Endothelial cell of umbilical vein (primary cell): ENCODE measurements at regions not wholly inside any gene's neighbourhood (a gene's known extent, or its start where the extent isn't known, plus 50 kb on each side); places are given as distances from the start of the nearest gene placed in this dataset.

Experiments
- BruUV-seq: library from RNA; stranded (reverse); fragments of 400-500 nt; replicated peaks from 2 replicates; lab custom pipeline; 2021; lab: Mats Ljungman, UMichigan
- CTCF ChIA-PET: fragments of 300-600, 350-600 bp; sonication (Branson Sonifier 250); formaldehyde crosslinking; loops from one replicate; lab custom pipeline; 2021; ENCODE audit warnings: antibody characterized with exemption, inconsistent platforms; lab: Charles Lee
- POLR2A ChIA-PET: fragments of 300-600, 350-600 bp; sonication (Branson Sonifier 250); formaldehyde crosslinking; loops from one replicate; lab custom pipeline; 2021; ENCODE audit warnings: antibody characterized with exemption, inconsistent platforms; lab: Charles Lee
- DNase-seq: peaks from one replicate; pipeline ENCODE4 v3.0.0-alpha.2; 2011; ENCODE audit warnings: low read depth, low spot score
- FAIRE-seq: peaks from 2 replicates; lab custom pipeline; 2011; peaks lifted over from hg19 to GRCh38; lab: Jason Lieb, UNC
- H2AFZ ChIP-seq: 2 replicates; pipeline ENCODE4 v1.6.0; 2012; ENCODE audit warnings: low read depth, low read length, control low read depth, inconsistent platforms
- H3K27ac ChIP-seq: 2 replicates; pipeline ENCODE4 v1.5.1; 2011; ENCODE audit warnings: low read depth, mild to moderate bottlenecking, control low read depth, low read length, moderate library complexity; ENCODE audit not compliant: insufficient read depth
- H3K27me3 ChIP-seq, 2 experiments: 2 replicates each; pipeline versions ENCODE4 v1.6.0 to v1.6.1; 2011; ENCODE audit warnings: low read length in 2 of 2, mixed read lengths in 1 of 2; ENCODE audit not compliant: control insufficient read depth in 2 of 2, insufficient read depth in 2 of 2
- H3K36me3 ChIP-seq, 2 experiments: 2 replicates in 1 of 2; 3 replicates in 1 of 2; pipeline ENCODE4 v1.5.1; 2011; ENCODE audit warnings: low read length in 2 of 2, mild to moderate bottlenecking in 1 of 2, moderate library complexity in 1 of 2; ENCODE audit not compliant: control insufficient read depth in 2 of 2, insufficient read depth in 2 of 2; ENCODE audit errors: extremely low read depth in 1 of 2
- H3K4me1 ChIP-seq: 3 replicates; pipeline ENCODE4 v1.5.1; 2011; ENCODE audit warnings: mild to moderate bottlenecking, low read length; ENCODE audit not compliant: control insufficient read depth, insufficient read depth; ENCODE audit errors: extremely low read depth
- H3K4me2 ChIP-seq: 2 replicates; pipeline ENCODE4 v1.6.1; 2011; ENCODE audit warnings: low read length, control low read depth, mixed read lengths; ENCODE audit not compliant: insufficient read depth
- H3K4me3 ChIP-seq, 3 experiments: fragments of 200-600 bp in 1 of 3; sonication (generic), shearing (Covaris generic) in 1 of 3; replicated peaks in 1 of 3; 2 replicates each; pipeline ENCODE4 v1.5.1; 2011 to 2016; ENCODE audit warnings: control low read depth in 3 of 3, low read length in 3 of 3, mild to moderate bottlenecking in 2 of 3, inconsistent platforms in 1 of 3, low read depth in 1 of 3, moderate library complexity in 1 of 3; ENCODE audit not compliant: insufficient read depth in 1 of 3
- H3K79me2 ChIP-seq: 2 replicates; pipeline ENCODE4 v1.6.0; 2012; ENCODE audit warnings: low read length, inconsistent platforms; ENCODE audit not compliant: control insufficient read depth, insufficient read depth
- H3K9ac ChIP-seq: replicated peaks from 2 replicates; pipeline ENCODE3; 2011; ENCODE audit warnings: low read length, control low read depth; ENCODE audit not compliant: insufficient read depth; ENCODE audit errors: extremely low read depth
- H3K9me1 ChIP-seq: replicated peaks from 3 replicates; pipeline ENCODE4 v1.6.0; 2011; ENCODE audit warnings: mild to moderate bottlenecking, low read length; ENCODE audit not compliant: control insufficient read depth, insufficient read depth; ENCODE audit errors: extremely low read depth
- H3K9me3 ChIP-seq: replicated peaks from 2 replicates; pipeline ENCODE4 v1.5.1; 2012; ENCODE audit warnings: low read length, inconsistent platforms; ENCODE audit not compliant: control insufficient read depth, insufficient read depth
- H4K20me1 ChIP-seq: replicated peaks from 2 replicates; pipeline ENCODE3; 2011; ENCODE audit warnings: mild to moderate bottlenecking, low read length; ENCODE audit not compliant: control insufficient read depth, insufficient read depth; ENCODE audit errors: extremely low read depth
- EZH2 ChIP-seq: IDR thresholded peaks from 2 replicates; pipeline ENCODE4 v1.6.1; 2012; ENCODE audit warnings: borderline replicate concordance, low read depth, mild to moderate bottlenecking, moderate library complexity, low read length, inconsistent platforms; ENCODE audit not compliant: severe bottlenecking
- FOS ChIP-seq: IDR thresholded peaks from 2 replicates; pipeline ENCODE4 v1.6.1; 2011; ENCODE audit warnings: mild to moderate bottlenecking, low read length, moderate library complexity, borderline replicate concordance; ENCODE audit not compliant: insufficient read depth
- GATA2 ChIP-seq: IDR thresholded peaks from 2 replicates; pipeline ENCODE4 v1.7.0; 2011; ENCODE audit warnings: low read depth, mild to moderate bottlenecking, moderate library complexity, mixed read lengths, low read length; ENCODE audit not compliant: insufficient read length, insufficient read depth
- JUN ChIP-seq: IDR thresholded peaks from 2 replicates; pipeline ENCODE4 v1.6.1; 2011; ENCODE audit warnings: borderline replicate concordance, low read depth; ENCODE audit not compliant: insufficient read length, insufficient read depth
- MYC ChIP-seq: IDR thresholded peaks from one replicate; pipeline ENCODE4 v1.6.1; 2011; ENCODE audit warnings: mild to moderate bottlenecking, low read depth, low read length
- POLR2A ChIP-seq: IDR thresholded peaks from 2 replicates; pipeline ENCODE4 v1.6.1; 2012; ENCODE audit warnings: low read depth, mild to moderate bottlenecking, control low read depth, low read length
- POLR2AphosphoS5 ChIP-seq: IDR thresholded peaks from 2 replicates; pipeline ENCODE4 v1.6.1; 2012; ENCODE audit warnings: low read depth, mild to moderate bottlenecking, control low read depth, low read length, moderate library complexity; ENCODE audit not compliant: insufficient read depth
- dilution Hi-C: fragments of 300-500 bp; cut with MboI; formaldehyde crosslinking; loops from one replicate; pipeline ENCODE4 v1.15.0; 2019; ENCODE audit warnings: low sequenced_read_pairs; ENCODE audit not compliant: extremely low pct_ligation_motif_present
- intact Hi-C: fragments of 100-400 bp; cut with micrococcal nuclease; formaldehyde crosslinking; loops from one replicate; pipeline ENCODE4 v1.10.0; 2022
- TF ChIP-seq, protein P1 (sequence below): IDR thresholded peaks from 2 replicates; pipeline ENCODE4 v1.6.1; 2011; ENCODE audit not compliant: insufficient read depth, insufficient read length
- TF ChIP-seq, protein P2 (sequence below), 2 donors: IDR thresholded peaks; 1 replicate in 1 of 2; 2 replicates in 1 of 2; pipeline ENCODE4 v1.5.1; 2011; ENCODE audit warnings: low read length in 2 of 2, mild to moderate bottlenecking in 2 of 2, moderate library complexity in 2 of 2, control low read depth in 1 of 2, inconsistent platforms in 1 of 2, low read depth in 1 of 2; ENCODE audit not compliant: insufficient read depth in 1 of 2; ENCODE audit errors: extremely low read depth in 1 of 2

DNA sequence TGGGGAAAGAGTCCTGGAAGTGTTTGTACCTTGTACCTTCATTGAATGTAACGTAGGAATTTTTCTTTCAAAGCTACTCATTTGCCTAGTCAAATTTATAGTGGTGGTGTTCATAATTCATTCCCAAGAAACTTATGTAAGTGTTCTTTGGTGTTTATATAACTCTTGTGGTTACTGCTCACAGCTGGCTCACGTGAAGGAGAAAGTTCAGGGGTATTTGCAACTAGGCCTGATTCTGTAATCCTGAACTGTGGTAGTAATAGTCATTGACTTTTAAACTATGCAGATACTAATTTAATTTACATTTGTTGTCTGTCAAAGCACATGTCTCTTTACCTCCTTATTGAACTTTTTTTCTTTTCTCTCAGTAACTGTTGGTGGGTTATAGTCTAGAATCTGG, 50.5 kb upstream of the TEX264 start:
- Histone ChIP-seq H3K4me1 (no peaks in the 10 kb centered on the region), H3K27ac (no peak overlapping the region), H3K9me1 (no peaks in the 10 kb centered on the region), H4K20me1 (no peaks in the 10 kb centered on the region), H3K4me2 (no peak overlapping the region), H2AFZ (no peak overlapping the region), H3K36me3 (no peaks in the 10 kb centered on the region), H3K79me2 (peaks cover 17% of the 10 kb centered on the region), H3K27me3 (no peaks in the 10 kb centered on the region), H3K9me3 (no peaks in the 10 kb centered on the region), H3K4me3 (no peak overlapping the region), H3K9ac (no peak overlapping the region)
- no TSS peak for BruUV-seq
- CTCF ChIA-PET: interaction anchor here (1.5 kb wide), 1 partner anchor 49 kb away, joined by 4 read pairs; no protein-coding TSS in a partner anchor
- POLR2A ChIA-PET: interaction anchor here (0.7 kb wide), 1 partner anchor 11 kb away, joined by 3 read pairs; no protein-coding TSS in a partner anchor
- FAIRE-seq: no peak
- intact Hi-C loops: no loop called here
- dilution Hi-C loops: no loop called here
- DNase-seq: no peak
- TF ChIP-seq MYC (no peak), POLR2AphosphoS5 (no peak), JUN (no peak), GATA2 (no peak), FOS (no peak), POLR2A (no peak), EZH2 (no peak)
- TF ChIP-seq, protein P1, sequence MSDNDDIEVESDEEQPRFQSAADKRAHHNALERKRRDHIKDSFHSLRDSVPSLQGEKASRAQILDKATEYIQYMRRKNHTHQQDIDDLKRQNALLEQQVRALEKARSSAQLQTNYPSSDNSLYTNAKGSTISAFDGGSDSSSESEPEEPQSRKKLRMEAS: no peak
- TF ChIP-seq, protein P2, sequence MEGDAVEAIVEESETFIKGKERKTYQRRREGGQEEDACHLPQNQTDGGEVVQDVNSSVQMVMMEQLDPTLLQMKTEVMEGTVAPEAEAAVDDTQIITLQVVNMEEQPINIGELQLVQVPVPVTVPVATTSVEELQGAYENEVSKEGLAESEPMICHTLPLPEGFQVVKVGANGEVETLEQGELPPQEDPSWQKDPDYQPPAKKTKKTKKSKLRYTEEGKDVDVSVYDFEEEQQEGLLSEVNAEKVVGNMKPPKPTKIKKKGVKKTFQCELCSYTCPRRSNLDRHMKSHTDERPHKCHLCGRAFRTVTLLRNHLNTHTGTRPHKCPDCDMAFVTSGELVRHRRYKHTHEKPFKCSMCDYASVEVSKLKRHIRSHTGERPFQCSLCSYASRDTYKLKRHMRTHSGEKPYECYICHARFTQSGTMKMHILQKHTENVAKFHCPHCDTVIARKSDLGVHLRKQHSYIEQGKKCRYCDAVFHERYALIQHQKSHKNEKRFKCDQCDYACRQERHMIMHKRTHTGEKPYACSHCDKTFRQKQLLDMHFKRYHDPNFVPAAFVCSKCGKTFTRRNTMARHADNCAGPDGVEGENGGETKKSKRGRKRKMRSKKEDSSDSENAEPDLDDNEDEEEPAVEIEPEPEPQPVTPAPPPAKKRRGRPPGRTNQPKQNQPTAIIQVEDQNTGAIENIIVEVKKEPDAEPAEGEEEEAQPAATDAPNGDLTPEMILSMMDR (IDR thresholded peaks at IDR 0.05; ENCODE audit: extremely low read depth in 1 of 2, insufficient read depth in 1 of 2, low read depth in 1 of 2, low read length in 2 of 2): no peak
